ENCODE measurements at regions not wholly inside any gene's neighbourhood (a gene's known extent, or its start where the extent isn't known, plus 50 kb on each side); places are given as distances from the start of the nearest gene placed in this dataset.

DNA sequence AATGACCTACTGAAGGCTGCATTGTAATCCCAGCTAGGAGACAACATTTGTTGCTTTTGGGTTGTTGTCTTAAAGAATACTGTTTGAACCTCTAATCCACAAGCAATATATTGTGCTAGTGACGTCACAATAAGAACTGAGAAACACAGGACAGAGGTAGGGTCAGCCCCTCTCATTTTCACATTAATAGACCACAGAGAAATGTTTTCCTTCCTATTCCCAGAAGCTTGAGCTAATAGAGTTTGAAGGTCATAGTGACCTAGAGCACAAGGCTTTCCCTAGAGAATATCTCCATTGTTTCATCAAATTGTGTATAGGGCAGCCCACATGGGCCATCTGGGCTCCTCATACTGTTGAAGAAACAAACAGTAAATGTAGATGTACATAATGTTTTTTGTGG, 300.9 kb upstream of the AKR1E2 start:
- no peak for DNase-seq

DNA sequence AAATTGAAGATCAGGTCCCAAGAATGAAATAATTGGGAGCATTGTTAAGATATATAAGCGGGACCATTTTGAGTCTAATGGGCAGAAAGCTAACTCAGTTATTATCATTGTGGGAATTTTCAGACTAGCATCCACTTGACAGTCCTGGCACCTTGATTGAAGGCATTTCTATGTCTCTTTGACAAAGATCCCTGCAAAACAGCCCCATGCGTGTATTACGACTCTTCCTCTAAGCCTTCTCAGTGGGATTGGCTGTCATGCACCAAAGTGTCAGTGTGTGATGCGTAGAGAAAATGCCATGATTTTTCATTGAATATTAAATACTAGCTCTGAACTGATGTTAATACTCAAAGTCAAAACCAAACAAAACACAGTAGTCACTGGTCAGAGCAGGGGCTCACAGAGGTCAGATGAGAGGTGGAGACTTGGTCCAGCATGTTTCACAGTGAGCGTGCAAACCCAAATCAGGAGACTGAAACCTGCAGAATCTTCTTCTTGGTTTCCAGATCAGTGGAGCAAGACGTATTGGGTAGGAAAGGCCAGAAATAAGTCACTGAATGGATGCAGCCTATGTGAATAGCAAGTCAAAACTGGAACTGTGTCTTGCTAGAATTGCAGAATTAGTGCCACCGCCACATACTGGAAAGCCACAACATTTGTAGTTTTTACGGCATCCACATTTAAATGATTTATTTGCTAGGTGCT, 303.6 kb upstream of the AKR1E2 start:
- DNase-seq, result no peak

DNA sequence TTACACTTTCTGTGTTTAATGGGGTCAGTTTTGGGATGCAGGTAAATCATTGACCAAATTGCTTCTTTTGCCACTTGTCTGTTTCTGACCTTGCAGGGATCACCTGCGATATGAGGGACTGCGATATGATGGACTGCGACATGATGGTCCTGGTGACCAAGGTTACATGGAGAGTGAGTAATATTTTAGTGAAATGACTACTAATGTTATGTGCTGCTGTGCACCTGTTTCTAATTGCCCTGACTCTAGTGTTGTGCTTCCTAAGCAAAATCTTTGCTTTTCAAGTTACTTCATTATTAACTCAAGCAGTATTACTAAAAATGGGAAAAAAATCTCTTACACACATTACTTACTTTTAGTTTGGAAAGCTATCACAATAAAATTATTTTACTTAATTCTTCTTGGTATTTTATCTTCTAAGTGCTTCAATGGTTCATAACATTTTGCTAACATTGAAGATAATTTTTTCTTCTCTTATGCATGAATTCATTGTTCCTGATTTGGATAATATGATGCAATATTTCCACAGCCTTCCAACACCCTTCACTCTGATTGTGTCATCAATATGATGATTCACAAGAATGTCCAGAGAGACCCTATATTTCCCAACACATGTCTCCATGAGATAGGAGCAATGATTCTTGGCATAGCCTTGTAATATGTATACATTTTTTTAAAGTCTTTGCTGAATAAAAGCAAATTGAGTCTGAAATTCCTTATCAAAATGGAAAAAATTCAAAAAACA, 306.2 kb upstream of the AKR1E2 start:
- no peak for DNase-seq

DNA sequence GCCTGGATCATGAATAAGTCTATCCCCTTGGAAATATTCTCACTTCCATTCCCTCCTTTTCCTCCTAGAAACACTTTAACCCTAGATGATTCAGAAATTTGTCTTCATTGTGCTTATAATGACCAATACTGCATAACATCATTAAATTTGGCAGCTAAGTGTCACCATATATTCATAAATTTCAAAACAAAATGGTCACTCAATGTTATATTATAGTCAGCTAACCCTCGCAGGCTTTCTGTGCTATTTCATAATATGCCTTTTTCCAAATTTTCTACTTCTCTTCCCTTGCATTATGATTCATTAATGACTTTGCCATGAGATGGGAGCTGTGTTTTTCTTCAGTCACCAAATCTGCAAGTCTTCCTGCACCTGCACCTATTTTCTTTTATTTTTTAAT, 308.3 kb upstream of the AKR1E2 start:
- no peak for DNase-seq

DNA sequence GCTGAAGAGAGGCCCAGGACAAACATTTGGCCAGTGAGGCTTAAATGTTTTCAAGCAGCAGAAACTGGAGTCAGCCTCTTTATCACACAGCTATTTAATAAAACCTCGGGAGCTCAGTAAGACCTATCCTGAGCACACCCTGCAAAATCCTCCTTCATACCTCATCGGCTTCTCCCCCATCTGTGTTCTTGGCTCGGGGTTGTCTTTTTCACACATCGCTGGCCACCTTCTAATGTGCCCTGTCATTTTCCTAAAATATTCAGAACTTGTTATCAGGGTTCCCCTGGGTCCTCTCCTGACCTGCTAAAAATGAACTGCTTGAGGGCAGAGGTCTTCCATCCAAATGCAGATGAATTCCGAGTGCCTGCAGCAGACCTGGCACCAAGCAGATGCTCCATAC, 310.3 kb upstream of the AKR1E2 start:
- DNase-seq, result no peak

DNA sequence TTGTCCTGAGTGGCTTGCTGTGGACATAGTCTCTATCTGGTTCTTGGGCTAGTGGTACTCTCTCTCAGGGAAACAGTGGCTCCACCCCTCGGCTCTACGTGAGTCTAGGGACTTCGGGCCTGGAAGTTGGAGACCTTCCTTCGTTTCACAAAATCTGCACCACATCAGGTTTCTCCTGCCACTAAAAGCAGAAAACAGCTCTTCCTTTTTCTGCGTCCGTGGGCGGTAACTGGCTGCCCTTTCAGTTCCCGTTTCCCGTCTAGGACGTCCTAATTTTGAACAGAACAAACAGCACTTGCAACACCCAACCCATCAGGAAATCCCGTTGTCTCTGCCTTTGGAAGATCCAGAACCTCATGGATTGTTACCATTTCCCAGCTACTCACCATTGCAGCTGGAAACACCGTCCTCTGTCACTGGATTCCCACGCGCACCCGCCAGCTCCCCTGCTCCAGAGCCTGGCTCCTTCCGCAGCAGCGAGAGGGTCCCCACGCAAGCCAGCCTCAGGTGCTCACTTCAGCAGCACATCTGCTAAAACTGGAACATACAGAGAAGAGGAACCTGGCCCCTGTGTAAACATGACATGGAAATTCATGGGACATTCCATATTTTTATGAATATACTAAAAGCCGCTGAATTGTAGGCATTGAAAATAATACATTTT, 311.4 kb upstream of the AKR1E2 start:
- DNase-seq, result peak in 1 of 5 experiments; percentile 5

DNA sequence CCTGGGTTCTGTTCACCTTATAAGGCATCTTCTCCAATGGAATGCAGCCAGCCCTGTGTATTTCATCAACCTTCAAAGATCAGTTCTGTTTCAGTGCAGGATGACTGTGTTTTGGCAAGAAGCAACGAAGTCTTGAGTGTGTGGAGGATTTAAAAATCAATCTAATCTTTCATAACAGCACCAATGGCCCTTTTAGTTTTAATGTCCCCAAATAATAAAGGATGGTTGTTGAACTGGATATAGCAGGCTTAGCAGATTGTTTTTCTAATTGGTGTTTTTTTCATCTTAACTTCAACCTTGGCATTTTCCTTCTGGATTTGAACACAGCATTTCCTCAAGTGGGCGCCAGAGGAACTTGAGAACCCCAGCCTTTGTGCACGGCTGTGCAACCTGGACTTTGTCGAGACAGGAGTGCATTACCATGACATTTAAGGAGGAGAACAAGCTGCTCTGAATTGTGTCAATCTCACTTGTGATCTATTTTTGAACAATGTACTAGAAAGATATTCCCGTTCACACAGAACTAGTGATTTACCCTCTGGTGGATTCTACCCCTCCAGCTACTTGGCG, 313.3 kb upstream of the AKR1E2 start:
- DNase-seq, result peak in 1 of 5 experiments; percentile 10

DNA sequence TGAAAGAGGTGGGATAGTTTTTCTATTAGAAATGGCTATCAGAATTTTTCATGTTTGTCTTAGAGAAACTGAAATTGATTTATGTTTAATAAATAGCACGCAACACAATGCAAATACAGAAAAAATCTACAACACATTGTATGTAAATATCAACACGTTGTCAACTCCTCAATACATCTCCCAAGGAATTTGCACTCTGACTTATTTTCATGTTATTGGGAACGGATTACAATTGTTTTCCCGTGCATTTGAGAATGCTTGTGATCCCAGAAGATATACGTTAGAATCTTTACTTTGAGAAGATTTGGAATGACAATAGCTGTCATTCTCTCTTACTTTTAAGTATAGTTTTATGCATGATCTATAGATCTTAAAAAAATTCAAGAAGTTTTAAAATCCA, 313.8 kb upstream of the AKR1E2 start:
- DNase-seq, result no peak

DNA sequence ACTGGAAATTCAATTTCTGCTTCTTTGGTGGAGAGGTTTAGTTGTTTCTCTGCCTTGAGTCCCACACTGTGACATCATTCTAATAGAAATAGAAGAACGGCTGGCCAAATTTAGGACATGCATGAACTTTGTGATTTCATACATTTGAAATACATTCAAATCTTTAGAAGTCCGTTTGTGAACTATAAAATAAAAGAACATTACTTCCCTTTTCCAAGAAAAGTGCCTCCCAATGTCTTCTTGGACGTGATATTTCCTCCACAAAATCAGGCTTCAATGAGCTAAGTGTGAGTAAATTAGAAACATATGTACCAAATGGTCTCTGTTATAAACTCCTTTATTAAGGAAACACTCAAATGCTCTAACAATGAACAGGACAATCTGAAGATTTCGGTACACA, 314.5 kb upstream of the AKR1E2 start:
- no peak for DNase-seq

DNA sequence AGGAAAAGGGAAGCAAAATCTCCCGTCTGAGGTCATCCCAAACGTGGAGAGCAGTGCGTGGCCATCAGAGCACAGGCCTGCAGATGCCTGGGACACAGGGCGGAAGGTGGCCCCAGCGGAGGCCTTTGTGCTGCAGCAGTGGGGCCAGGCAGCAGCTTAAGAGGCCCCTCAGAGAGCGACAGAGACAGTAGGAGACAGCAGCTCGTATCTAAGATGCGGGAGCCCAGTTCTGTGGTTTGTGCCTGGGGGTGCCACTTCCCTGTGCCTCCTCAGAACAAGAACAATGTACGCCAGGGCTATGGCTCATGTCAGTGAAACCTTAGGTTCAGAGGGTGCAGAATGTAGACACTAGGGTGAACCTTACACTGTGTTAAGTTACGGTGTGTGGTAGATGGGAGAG, 316.6 kb upstream of the AKR1E2 start:
- no peak for DNase-seq

DNA sequence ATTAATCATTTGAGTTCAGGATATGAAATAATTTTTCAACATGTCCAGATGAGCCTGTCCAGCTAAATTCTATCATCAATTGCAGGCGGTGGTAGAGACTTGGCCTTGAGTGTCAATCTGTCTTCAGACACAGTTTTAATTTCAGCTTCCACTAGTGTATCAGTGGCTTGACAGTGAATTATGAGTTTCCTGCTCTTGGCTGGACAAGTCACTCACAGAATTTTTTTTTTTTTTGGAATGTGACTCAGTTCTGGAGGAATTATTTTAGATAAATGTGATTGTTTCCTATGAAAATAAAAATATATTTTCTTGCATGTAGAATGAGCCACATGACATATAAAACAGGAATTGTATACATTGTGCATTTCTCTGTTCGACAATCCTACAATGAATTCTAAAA, 319.9 kb upstream of the AKR1E2 start:
- DNase-seq, result no peak

DNA sequence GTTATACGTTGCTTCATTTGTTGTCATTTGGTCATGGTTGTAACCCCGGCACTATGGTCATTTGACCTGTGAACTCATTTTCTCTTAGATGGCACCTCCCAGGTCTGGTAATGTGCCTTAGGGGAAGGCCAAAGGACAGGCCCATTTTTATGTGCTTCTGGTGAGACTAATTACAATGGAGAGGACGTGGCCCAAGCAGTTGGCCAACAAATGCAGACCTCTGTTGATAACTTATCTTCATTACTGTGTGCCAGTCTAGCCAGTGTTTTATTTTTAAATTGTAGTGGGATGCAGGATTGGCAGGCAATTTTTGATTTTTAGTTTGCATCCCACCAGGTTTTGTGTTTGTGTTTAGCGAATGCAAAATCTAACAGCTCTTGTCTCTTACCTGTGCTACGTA, 321.5 kb upstream of the AKR1E2 start:
- DNase-seq, result no peak

DNA sequence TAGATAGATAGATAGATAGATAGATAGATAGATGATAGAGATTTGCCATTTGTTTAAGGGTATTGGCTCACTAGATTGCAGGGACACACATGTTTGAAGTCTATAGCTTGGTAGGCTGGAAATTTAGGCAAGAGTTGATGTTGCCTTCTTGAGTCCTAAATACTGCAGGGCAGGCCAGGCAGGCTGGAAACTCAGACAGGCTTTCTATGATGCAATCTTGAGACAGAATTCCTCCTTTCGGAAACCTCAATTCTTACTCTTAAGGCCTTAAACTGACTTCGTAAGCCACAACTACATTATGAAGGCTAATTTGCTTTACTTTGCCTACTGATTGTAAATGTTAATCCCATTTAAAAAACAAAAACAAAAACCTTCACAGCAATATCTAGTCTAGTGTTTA, 322.9 kb upstream of the AKR1E2 start:
- no peak for DNase-seq

DNA sequence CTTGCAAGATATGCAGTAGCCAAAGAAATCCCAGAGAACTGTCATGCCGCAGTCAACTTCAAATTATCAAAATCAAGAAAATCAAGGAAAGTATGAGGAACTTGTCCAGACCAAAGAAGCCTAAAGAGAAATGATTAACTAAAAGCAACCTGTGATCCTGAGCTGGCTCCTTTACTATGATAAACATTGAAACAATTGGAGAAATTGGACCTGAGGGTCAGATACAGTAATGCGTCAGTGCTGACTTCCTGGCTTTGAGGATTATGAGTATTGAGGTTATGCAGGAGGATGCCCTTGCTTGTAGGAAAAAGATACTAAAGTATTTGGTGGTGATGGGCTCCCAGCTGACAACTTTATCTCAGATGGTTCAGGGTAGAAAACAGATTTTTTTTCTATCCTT, 324.7 kb upstream of the AKR1E2 start:
- no peak for DNase-seq

DNA sequence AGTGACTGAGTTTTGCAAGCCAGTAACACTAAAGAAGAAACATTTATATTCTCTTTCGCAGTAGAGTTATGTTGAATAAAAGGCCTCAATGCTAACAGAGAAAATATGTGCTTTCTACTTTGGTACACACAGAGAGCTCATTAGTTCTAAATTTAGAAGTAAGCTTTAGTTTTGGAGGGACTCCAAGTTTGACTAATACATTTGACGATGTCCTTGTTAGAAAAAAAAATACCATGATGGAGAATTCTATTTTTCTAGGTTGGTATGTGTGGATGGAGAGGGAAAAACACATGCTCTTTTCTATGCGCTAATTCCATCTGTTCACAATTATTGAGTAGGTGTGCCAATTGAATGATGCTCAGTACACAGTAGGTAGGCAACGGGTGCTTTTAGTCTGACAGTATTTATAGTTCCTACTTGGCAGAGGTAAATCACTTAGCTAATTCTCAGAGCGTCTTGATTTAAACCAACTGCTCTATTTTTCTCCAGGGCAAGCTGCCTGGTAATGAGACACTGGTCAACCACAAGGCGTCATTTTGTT, 327.2 kb upstream of the AKR1E2 start:
- no peak for DNase-seq

DNA sequence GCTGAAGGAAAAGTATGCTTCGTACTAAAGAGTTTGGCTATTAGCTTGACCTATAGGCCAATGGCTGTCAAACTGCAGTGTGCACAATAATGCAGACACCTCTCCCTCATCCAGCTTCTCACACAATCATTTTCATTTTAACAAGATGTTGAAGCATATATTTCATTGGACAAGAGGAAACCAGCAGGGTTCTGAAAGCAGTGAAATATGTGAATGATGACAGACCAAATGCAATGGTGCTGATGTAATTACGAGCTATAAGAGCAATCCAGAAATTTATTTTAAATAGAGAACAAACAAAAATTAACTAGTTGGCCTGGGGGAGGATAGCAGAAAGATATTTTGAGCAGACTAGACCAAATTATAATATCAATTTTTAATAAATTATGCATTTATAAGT, 331.5 kb upstream of the AKR1E2 start:
- DNase-seq, result no peak

DNA sequence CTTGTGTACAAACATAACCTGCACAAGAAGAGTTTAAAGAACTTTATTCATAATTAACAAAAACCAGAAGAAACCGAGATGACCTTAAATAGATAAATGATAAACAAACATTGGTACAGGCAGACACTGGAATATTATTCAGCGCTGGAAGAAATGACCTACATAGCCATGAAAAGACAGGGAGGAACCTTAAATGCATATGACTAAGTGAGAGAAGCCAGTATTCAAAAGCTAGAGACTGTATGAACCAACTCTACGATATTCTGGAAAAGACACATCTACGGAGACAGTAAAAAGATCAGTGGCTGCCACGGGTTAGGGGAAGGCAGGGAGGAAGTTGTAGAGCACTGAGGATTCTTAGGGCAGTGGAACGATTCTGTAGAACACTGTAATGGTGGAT, 333.8 kb upstream of the AKR1E2 start:
- no peak for DNase-seq

DNA sequence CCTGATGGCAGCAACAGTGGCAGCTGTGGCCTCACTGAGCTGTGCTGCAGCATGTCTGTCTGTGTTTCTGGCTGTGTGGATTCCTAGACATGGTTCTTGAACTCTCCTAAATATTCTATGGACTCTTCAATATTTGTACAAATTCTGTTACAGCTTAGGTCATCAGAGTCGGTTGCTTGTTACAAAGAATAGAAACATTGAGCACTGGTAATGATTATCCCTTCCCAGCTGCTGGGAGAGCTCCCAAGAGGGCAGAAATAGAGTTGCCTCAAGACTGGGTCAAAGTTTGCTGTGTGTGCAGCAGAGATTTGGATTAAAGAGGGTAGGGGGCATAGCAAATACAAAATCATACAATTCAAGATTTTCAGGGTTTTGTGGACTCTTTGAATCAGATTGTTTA, 337.1 kb upstream of the AKR1E2 start:
- no peak for DNase-seq

DNA sequence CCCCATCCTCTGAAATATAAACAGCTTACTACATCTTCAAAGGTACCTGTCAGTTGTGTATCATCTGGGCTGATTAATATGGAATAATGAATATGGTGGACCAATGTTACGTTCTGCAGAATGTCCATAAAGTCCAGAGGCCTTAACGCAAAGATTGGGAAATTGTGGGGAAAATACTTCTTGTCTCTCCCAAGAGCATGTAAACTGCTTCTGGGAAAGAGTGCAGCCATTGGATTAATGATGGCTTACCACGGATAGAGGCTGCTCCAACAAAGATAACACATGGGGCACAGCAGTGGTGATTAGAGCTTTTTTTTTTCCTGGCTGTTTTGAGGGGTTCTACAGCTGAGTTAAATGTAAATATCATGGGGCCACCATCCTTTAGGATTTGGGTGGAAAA, 340.4 kb upstream of the AKR1E2 start:
- DNase-seq, result no peak

DNA sequence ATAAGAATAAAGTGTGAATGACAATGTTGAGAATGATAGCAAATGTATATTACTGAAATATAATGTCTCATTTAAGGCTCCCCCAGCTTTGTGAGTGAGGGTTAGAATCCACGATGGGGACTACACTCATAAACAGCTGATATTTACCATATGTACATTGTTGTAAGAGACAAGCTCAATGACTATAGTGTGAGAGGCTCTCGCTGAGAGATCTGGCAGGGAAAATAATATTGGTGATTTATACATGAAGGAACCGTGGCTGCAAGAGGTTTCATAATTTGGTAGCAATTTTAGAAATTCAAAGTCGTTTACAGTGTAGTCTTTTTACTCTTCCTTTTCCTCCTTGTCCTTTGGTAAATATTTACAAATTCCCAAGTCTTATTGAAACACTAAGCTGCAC, 342.2 kb upstream of the AKR1E2 start:
- no peak for DNase-seq

DNA sequence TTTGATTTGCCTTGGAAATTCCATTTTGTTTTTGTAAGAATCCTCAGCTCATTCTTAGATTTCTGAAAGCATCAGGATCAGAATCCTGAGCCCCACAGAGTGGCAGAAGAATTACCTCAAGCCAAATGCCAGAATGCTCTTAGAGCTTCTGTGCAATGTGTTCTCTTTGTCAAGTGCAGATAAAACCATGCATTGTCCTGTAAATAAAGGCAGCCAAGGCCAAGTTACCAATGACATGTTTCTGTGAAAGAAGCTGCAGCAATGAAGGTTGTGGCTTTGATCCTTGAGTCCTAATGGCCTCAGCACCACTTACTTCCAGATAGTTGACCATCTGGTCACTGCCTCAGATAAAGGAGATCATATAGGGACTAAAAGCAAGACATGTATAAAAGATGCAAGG, 343.3 kb upstream of the AKR1E2 start:
- no peak for DNase-seq

DNA sequence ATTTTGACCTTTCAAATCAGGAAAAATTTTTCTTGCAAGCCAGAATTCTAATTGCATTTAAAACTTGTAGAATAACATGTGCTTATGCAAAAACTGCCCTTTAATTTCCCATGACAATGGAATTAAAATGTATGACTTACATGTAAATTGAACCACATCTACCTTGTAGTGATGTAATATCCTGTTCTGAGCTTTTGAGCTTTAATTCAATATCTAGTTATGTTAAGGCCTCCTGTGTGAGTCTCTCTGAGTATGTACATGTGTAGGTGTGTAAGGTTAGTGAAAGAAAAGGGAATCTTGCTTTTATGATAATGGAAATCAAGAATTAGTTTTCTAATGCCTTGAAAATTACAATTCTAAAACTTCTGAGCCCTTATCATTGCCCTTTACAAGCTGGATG, 344.8 kb upstream of the AKR1E2 start:
- no peak for DNase-seq

DNA sequence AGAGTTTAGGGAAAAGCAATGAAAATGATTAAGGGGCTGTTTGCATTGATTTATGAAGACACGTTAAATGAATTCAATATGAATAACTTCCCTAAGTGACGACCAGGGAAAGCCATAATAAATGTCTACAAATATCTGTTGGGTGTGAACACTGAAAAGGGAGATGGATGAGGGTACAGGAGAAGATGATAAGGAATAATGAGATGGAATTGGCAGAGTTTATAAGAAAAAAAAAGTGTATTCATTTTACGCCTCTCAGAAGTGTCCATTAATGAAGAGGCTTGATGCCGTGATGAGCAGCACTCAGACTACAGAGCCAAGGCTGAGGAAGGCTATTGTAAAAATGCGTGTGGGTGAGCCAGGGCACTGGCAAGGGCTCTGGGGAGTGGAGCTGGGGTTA, 346.7 kb upstream of the AKR1E2 start:
- DNase-seq, result no peak

DNA sequence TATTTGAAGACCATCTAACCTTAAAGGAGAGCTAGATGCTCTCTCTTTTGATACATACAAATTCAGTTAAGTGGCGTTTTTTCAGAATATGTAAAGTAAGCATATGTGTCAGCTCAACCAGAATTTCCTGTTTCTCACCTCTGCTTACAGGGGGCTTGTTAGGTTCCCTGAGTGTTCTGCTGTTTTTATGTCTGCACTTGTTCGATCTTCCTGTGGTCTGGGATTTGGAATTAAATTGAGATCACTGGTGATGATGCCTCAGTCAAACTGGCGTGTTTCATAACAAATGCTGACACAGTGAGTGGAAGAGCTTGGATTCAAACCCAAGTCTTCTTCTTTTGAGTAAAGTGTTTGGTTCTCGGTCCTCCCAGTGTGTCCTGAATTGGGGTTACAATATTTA, 348.3 kb upstream of the AKR1E2 start:
- no peak for DNase-seq

All from T-helper 2 cell (primary cell).